ENCODE measurements at regions not wholly inside any gene's neighbourhood (a gene's known extent, or its start where the extent isn't known, plus 50 kb on each side); places are given as distances from the start of the nearest gene placed in this dataset.
A peak's percentile ranks its signal among the peaks of the same experiment; 100 is the strongest.
"Not testable (repeated sequence)": the region's sequence is repeated elsewhere in the genome, so short reads cannot be mapped to it uniquely, and the experiment has no call there.

DNA sequence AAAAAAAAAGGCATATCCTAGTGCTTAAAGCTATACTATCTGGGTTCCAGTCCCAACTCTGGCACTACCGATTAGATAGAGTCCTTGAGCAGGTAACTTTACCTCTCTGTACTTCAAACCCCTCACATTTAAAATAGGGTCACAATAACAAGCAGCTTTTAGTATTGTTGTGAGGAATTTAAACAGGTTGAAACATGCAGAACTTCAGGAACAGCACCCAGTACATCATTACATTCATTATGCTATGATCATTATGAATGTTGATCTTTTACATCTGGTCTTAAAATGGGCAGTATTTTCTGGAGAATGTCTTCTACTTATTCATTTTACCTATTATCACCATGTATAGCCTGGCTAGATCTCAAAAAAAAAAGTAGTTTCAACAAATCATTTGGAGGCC, 176.1 kb upstream of the CCDC54 start:
- TF ChIP-seq, protein P1, sequence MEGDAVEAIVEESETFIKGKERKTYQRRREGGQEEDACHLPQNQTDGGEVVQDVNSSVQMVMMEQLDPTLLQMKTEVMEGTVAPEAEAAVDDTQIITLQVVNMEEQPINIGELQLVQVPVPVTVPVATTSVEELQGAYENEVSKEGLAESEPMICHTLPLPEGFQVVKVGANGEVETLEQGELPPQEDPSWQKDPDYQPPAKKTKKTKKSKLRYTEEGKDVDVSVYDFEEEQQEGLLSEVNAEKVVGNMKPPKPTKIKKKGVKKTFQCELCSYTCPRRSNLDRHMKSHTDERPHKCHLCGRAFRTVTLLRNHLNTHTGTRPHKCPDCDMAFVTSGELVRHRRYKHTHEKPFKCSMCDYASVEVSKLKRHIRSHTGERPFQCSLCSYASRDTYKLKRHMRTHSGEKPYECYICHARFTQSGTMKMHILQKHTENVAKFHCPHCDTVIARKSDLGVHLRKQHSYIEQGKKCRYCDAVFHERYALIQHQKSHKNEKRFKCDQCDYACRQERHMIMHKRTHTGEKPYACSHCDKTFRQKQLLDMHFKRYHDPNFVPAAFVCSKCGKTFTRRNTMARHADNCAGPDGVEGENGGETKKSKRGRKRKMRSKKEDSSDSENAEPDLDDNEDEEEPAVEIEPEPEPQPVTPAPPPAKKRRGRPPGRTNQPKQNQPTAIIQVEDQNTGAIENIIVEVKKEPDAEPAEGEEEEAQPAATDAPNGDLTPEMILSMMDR (conservative IDR thresholded peaks at IDR 0.05; ENCODE audit: low read depth, low read length) = no peak
- DNase-seq (ENCODE audit: low read depth) = no peak
- no peak overlapping the region for H3K4me3 ChIP-seq (ENCODE audit: low read depth, low read length)

DNA sequence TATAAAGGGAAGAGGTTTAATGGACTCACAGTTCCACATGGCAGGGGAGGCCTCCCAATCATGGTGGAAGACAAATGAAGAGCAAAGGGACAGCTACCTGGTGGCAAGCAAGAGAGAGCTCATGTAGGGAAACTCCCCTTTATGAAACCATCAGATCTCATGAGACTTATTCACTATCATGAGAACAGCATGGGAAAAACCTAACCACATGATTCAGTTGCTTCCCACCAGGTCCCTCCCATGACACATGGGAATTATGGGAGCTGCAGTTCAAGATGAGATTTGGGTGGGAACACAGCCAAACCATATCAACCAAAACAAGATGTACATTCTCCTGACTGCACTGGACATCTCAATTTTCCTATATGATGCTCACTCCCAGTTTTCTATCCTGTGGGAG, 174.4 kb upstream of the CCDC54 start:
- H3K4me3 ChIP-seq (ENCODE audit: low read depth, low read length); DNase-seq (ENCODE audit: low read depth): not testable (repeated sequence)

DNA sequence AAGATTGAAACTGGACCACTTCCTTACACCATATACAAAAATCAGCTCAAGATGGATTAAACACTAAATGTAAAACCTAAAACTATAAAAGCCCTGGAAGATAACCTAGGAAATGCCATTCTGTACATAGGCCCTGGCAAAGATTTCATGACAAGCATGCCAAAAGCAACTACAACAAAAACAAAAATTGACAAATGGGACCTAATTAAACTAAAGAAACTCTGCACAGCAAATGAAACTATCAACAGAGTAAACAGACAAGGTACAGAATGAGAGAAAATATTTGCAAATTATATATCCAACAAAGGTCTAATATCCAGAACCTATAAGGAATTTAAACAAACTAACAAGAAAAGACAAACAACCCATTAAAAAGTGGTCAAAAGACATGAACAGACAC, 173.1 kb upstream of the CCDC54 start:
- DNase-seq (ENCODE audit: low read depth) = no peak
- no peak overlapping the region for H3K4me3 ChIP-seq (ENCODE audit: low read depth, low read length)
- TF ChIP-seq, protein P1 (conservative IDR thresholded peaks at IDR 0.05; ENCODE audit: low read depth, low read length) = no peak

DNA sequence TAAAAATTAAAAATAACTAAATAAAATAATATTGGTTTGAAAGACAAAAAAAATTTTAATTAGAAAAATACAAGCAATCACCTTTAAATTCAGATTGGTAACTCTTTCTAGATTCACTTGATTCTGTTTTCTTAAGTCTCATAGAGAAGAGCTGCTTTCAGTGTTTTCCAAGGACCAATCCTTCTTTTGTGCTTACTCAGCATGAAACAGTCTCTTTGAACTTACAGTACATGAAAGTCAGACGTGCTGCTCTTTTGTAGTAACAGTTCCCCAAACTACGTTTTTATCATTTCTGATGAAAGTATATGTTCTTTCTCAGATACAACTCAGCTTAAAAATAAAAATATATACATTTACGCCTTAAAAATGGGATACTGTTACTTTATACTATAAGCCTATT, 171.9 kb upstream of the CCDC54 start:
- TF ChIP-seq, protein P1 (conservative IDR thresholded peaks at IDR 0.05; ENCODE audit: low read depth, low read length) = no peak
- no peak overlapping the region for H3K4me3 ChIP-seq (ENCODE audit: low read depth, low read length)
- DNase-seq (ENCODE audit: low read depth) = no peak

DNA sequence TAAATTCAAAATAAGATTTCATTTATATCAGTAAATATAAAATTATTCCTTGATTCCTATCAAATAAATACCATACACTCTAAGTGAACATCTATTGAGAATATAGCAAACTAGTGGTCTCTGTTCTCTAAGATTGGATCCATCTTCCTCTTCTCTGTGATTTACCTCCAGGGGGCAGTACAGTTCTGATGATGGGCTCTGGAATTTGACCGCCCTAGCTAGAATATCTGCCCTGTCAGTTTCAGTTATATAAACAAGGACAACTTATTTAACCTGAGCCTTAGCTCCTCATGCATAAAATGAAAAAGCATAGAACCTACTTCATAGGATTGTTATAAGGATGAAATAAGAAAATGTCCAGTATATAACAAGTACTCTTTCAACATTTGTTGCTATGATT, 171.1 kb upstream of the CCDC54 start:
- no peak overlapping the region for H3K4me3 ChIP-seq (ENCODE audit: low read depth, low read length)
- DNase-seq (ENCODE audit: low read depth) = no peak
- TF ChIP-seq, protein P1 (conservative IDR thresholded peaks at IDR 0.05; ENCODE audit: low read depth, low read length) = peak; percentile 83

DNA sequence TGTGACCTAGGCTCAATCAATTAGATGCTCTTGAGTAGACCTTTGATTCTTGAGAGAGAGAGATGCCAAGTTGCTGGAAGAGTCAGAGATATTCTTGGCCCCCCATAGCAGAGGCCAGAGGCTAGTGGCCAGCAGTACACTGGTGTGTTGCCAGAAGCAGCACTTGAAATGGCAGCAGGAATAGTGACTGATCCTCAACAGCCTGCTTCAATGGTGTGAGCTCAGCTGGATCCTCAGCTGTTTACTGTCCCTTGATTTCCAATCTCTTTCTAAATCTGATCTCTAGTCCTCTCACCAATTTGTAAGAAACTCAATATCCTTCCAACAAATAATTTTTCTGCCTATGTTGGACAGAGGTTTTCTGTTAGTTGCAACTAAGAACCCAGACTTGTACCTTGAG, 170.3 kb upstream of the CCDC54 start:
- TF ChIP-seq, protein P1 (conservative IDR thresholded peaks at IDR 0.05; ENCODE audit: low read depth, low read length) = no peak
- no peak overlapping the region for H3K4me3 ChIP-seq (ENCODE audit: low read depth, low read length)
- no peak for DNase-seq (ENCODE audit: low read depth)

DNA sequence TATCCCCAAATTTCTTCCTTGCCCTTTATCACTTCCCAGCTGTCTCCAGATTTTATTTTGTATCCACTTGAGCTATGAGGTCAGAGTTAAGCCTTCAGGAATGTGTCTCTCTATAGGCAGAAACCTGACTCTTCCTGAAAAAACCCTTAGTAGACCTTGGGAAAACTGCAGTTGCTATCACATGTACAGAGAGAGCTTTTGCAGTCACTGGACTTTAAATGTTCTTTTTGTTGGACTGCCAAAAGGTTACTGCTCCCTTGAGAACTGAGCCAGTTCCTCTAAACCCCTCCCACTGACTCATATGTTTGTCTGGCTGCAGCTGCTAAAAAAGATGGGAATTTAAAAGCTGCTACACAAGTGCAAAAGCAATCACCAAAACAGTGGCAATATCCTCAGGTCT, 169.1 kb upstream of the CCDC54 start:
- peak; percentile 56 for DNase-seq (ENCODE audit: low read depth)
- no peak overlapping the region for H3K4me3 ChIP-seq (ENCODE audit: low read depth, low read length)
- TF ChIP-seq, protein P1 (conservative IDR thresholded peaks at IDR 0.05; ENCODE audit: low read depth, low read length) = no peak

DNA sequence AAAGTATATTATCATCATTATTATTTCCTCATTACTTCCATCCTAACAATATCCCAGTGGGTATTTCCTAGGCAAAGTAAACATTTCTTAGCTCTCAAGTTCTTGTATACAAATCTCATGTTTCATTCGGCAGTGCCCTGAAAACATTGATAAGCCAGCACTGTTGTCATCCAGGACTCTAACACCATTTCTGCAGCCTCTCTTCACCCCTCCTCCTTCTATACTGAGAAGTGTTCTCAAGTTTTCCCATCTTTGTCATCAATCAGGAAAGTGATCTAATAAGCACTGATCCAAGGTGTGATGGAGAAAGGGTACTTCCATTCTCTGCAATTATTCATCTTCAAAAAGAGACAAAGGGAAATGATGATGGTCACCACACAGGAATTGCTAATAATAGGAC, 168.4 kb upstream of the CCDC54 start:
- DNase-seq (ENCODE audit: low read depth) = no peak
- H3K4me3 ChIP-seq (ENCODE audit: low read depth, low read length) = no peak overlapping the region
- TF ChIP-seq, protein P1 (conservative IDR thresholded peaks at IDR 0.05; ENCODE audit: low read depth, low read length) = no peak
